ENCODE measurements at regions not wholly inside any gene's neighbourhood (a gene's known extent, or its start where the extent isn't known, plus 50 kb on each side); places are given as distances from the start of the nearest gene placed in this dataset.

DNA sequence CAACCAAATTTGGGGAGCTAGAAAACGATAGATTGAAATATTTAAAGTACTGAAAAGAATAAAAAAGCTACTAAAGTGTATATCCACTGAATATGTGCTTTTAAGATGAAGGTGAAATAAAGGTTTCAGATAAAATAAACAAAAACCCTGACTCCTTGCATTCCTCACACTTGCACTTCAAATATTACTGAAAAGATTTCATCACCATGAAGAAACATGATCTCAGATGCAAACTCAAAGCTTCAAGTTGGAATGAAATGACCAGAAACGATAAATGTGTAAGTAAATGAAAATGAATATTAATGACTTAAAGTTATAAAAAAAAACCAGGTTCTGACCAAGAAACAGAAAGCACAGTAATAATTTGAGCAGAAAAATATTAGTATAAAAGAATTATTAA lies 1246.0 kb upstream of the ACVR2A start (continued):
- TF ChIP-seq, protein P1, sequence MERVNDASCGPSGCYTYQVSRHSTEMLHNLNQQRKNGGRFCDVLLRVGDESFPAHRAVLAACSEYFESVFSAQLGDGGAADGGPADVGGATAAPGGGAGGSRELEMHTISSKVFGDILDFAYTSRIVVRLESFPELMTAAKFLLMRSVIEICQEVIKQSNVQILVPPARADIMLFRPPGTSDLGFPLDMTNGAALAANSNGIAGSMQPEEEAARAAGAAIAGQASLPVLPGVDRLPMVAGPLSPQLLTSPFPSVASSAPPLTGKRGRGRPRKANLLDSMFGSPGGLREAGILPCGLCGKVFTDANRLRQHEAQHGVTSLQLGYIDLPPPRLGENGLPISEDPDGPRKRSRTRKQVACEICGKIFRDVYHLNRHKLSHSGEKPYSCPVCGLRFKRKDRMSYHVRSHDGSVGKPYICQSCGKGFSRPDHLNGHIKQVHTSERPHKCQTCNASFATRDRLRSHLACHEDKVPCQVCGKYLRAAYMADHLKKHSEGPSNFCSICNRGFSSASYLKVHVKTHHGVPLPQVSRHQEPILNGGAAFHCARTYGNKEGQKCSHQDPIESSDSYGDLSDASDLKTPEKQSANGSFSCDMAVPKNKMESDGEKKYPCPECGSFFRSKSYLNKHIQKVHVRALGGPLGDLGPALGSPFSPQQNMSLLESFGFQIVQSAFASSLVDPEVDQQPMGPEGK (CRISPR knock-in tag; IDR thresholded peaks at IDR 0.05; ENCODE audit: borderline replicate concordance) = no peak
- no peak for TF ChIP-seq ZFP30 (CRISPR knock-in tag; IDR thresholded peaks at IDR 0.05)
- TF ChIP-seq, protein P2, sequence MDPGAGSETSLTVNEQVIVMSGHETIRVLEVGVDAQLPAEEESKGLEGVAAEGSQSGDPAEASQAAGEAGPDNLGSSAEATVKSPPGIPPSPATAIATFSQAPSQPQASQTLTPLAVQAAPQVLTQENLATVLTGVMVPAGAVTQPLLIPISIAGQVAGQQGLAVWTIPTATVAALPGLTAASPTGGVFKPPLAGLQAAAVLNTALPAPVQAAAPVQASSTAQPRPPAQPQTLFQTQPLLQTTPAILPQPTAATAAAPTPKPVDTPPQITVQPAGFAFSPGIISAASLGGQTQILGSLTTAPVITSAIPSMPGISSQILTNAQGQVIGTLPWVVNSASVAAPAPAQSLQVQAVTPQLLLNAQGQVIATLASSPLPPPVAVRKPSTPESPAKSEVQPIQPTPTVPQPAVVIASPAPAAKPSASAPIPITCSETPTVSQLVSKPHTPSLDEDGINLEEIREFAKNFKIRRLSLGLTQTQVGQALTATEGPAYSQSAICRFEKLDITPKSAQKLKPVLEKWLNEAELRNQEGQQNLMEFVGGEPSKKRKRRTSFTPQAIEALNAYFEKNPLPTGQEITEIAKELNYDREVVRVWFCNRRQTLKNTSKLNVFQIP (CRISPR knock-in tag; IDR thresholded peaks at IDR 0.05; ENCODE audit: borderline replicate concordance, low read depth) = no peak
- TF ChIP-seq OSR1 (CRISPR knock-in tag; IDR thresholded peaks at IDR 0.05) = no peak
- TF ChIP-seq TOX (CRISPR knock-in tag; IDR thresholded peaks at IDR 0.05; ENCODE audit: borderline replicate concordance) = no peak
- no peak for TF ChIP-seq ZC3H10 (CRISPR knock-in tag; IDR thresholded peaks at IDR 0.05)
- no peak for TF ChIP-seq BACH2 (CRISPR knock-in tag; IDR thresholded peaks at IDR 0.05; ENCODE audit: borderline replicate concordance)
- TF ChIP-seq, protein P3, sequence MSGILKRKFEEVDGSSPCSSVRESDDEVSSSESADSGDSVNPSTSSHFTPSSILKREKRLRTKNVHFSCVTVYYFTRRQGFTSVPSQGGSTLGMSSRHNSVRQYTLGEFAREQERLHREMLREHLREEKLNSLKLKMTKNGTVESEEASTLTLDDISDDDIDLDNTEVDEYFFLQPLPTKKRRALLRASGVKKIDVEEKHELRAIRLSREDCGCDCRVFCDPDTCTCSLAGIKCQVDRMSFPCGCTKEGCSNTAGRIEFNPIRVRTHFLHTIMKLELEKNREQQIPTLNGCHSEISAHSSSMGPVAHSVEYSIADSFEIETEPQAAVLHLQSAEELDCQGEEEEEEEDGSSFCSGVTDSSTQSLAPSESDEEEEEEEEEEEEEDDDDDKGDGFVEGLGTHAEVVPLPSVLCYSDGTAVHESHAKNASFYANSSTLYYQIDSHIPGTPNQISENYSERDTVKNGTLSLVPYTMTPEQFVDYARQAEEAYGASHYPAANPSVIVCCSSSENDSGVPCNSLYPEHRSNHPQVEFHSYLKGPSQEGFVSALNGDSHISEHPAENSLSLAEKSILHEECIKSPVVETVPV (CRISPR knock-in tag; IDR thresholded peaks at IDR 0.05) = no peak
- TF ChIP-seq SNAI2 (CRISPR knock-in tag; IDR thresholded peaks at IDR 0.05) = no peak
- no peak for TF ChIP-seq ZNF8 (CRISPR knock-in tag; IDR thresholded peaks at IDR 0.05)
- no peak for TF ChIP-seq ZNF565 (CRISPR knock-in tag; conservative IDR thresholded peaks at IDR 0.05; ENCODE audit: low read depth)
- no peak for TF ChIP-seq TCF4 (CRISPR knock-in tag; IDR thresholded peaks at IDR 0.05; ENCODE audit: borderline replicate concordance)

DNA sequence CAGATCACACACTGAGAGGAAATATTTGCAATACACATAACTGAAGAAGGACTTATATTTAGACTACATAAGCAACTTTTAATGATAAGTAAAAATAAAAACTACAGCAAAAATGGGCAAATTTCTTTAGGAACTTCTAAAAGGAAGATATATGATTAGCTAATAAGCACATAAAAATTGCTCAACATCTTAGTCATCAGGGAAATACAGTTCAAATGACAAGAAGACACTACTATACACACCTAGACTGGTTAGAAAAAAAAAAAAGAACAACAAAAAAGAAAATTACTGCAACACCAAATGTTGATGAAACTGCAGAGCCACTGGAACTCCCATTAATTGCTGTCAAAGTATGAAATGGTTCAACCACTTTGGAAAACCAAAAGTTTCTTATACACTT lies 1247.5 kb upstream of the ACVR2A start:
- ATAC-seq = no peak
- TF ChIP-seq ZNF565 (CRISPR knock-in tag; conservative IDR thresholded peaks at IDR 0.05; ENCODE audit: low read depth) (no peak), ZNF8 (CRISPR knock-in tag; IDR thresholded peaks at IDR 0.05) (no peak), TCF4 (CRISPR knock-in tag; IDR thresholded peaks at IDR 0.05; ENCODE audit: borderline replicate concordance) (no peak), OSR1 (CRISPR knock-in tag; IDR thresholded peaks at IDR 0.05) (no peak), PPARA (CRISPR knock-in tag; IDR thresholded peaks at IDR 0.05; ENCODE audit: borderline replicate concordance) (no peak), RARB (CRISPR knock-in tag; IDR thresholded peaks at IDR 0.05) (no peak), ZNF70 (CRISPR knock-in tag; IDR thresholded peaks at IDR 0.05) (no peak), ISL1 (CRISPR knock-in tag; IDR thresholded peaks at IDR 0.05) (no peak), CSDC2 (CRISPR knock-in tag; IDR thresholded peaks at IDR 0.05) (no peak), ESRRG (CRISPR knock-in tag; IDR thresholded peaks at IDR 0.05) (no peak), ZFP30 (CRISPR knock-in tag; IDR thresholded peaks at IDR 0.05) (no peak), BACH2 (CRISPR knock-in tag; IDR thresholded peaks at IDR 0.05; ENCODE audit: borderline replicate concordance) (no peak), ARNTL (CRISPR knock-in tag; IDR thresholded peaks at IDR 0.05; ENCODE audit: borderline replicate concordance, low read depth) (no peak)
- TF ChIP-seq, protein P1 (CRISPR knock-in tag; IDR thresholded peaks at IDR 0.05; ENCODE audit: borderline replicate concordance) = no peak
- TF ChIP-seq, protein P3 (CRISPR knock-in tag; IDR thresholded peaks at IDR 0.05) = no peak
- TF ChIP-seq, protein P2 (CRISPR knock-in tag; IDR thresholded peaks at IDR 0.05; ENCODE audit: borderline replicate concordance, low read depth) = no peak
- TF ChIP-seq, protein P4, sequence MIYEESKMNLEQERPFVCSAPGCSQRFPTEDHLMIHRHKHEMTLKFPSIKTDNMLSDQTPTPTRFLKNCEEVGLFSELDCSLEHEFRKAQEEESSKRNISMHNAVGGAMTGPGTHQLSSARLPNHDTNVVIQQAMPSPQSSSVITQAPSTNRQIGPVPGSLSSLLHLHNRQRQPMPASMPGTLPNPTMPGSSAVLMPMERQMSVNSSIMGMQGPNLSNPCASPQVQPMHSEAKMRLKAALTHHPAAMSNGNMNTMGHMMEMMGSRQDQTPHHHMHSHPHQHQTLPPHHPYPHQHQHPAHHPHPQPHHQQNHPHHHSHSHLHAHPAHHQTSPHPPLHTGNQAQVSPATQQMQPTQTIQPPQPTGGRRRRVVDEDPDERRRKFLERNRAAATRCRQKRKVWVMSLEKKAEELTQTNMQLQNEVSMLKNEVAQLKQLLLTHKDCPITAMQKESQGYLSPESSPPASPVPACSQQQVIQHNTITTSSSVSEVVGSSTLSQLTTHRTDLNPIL (CRISPR knock-in tag; IDR thresholded peaks at IDR 0.05; ENCODE audit: low read depth) = no peak
- TF ChIP-seq, protein P5, sequence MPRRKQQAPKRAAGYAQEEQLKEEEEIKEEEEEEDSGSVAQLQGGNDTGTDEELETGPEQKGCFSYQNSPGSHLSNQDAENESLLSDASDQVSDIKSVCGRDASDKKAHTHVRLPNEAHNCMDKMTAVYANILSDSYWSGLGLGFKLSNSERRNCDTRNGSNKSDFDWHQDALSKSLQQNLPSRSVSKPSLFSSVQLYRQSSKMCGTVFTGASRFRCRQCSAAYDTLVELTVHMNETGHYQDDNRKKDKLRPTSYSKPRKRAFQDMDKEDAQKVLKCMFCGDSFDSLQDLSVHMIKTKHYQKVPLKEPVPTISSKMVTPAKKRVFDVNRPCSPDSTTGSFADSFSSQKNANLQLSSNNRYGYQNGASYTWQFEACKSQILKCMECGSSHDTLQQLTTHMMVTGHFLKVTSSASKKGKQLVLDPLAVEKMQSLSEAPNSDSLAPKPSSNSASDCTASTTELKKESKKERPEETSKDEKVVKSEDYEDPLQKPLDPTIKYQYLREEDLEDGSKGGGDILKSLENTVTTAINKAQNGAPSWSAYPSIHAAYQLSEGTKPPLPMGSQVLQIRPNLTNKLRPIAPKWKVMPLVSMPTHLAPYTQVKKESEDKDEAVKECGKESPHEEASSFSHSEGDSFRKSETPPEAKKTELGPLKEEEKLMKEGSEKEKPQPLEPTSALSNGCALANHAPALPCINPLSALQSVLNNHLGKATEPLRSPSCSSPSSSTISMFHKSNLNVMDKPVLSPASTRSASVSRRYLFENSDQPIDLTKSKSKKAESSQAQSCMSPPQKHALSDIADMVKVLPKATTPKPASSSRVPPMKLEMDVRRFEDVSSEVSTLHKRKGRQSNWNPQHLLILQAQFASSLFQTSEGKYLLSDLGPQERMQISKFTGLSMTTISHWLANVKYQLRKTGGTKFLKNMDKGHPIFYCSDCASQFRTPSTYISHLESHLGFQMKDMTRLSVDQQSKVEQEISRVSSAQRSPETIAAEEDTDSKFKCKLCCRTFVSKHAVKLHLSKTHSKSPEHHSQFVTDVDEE (CRISPR knock-in tag; IDR thresholded peaks at IDR 0.05) = no peak
